Esophagus squamous epithelium (tissue), 5 donors: ENCODE measurements at regions not wholly inside any gene's neighbourhood (a gene's known extent, or its start where the extent isn't known, plus 50 kb on each side); places are given as distances from the start of the nearest gene placed in this dataset.

Source experiments
- DNase-seq: peaks from one replicate; lab custom pipeline; 2025; lab: John Stamatoyannopoulos, UW
- H3K27ac ChIP-seq, 4 donors: fragments of 200-600 bp; sonication (generic); one replicate each; pipeline ENCODE4 v1.5.1; 2016 to 2019; ENCODE audit warnings: mild to moderate bottlenecking in 1 of 4
- H3K27me3 ChIP-seq, 4 donors: fragments of 200-600 bp; sonication (generic); 1 replicate in 3 of 4; 2 replicates in 1 of 4; pipeline versions ENCODE4 v1.5.1 to v1.6.0; 2017 to 2021; ENCODE audit warnings: antibody characterized with exemption in 1 of 4
- H3K36me3 ChIP-seq, 3 donors: fragments of 200-600 bp; sonication (generic); one replicate each; pipeline ENCODE4 v1.5.1; 2016 to 2019
- H3K4me1 ChIP-seq, 3 donors: fragments of 200-600 bp; sonication (generic); one replicate each; pipeline ENCODE4 v1.5.1; 2017 to 2019
- H3K4me3 ChIP-seq, 4 donors: fragments of 200-600 bp; sonication (generic); 1 replicate in 3 of 4; 2 replicates in 1 of 4; pipeline ENCODE4 v1.5.1; 2016 to 2019; ENCODE audit warnings: mild to moderate bottlenecking in 2 of 4, moderate library complexity in 1 of 4
- H3K9me3 ChIP-seq, 3 donors: fragments of 200-600 bp; sonication (generic); one replicate each; pipeline ENCODE4 v1.5.1; 2016 to 2019
- CTCF ChIP-seq, 6 experiments: fragments of 450-650 bp in 4 of 6; fragments of 200-600 bp in 2 of 6; sonication (generic) in 2 of 6; IDR thresholded peaks; one replicate each; pipeline ENCODE4 v1.5.1; 2016 to 2019; ENCODE audit warnings: antibody characterized with exemption in 6 of 6, mild to moderate bottlenecking in 4 of 6, moderate library complexity in 4 of 6
- POLR2A ChIP-seq, 4 donors: fragments of 450-650 bp; IDR thresholded peaks; one replicate each; pipeline ENCODE4 v1.6.1; 2017; ENCODE audit warnings: antibody characterized with exemption in 4 of 4, mild to moderate bottlenecking in 4 of 4, moderate library complexity in 3 of 4
- WGBS, 2 donors: methylation state at CpG; one replicate each; pipeline ENCODE4 v1.1.5; 2018; 5-methylcytosine and 5-hydroxymethylcytosine counted together
- intact Hi-C: fragments of 100-400 bp; cut with DNase I; formaldehyde crosslinking; loops from one replicate; pipeline ENCODE4 v1.15.0; 2022
- donor health status: DM: yes; HTN: yes; CAD: no.

GRCh38 chr5:170445936-170446335 lies 56.8 kb upstream of the KCNMB1 start:
- Histone ChIP-seq H3K4me3 (no peak overlapping the region), H3K4me1 (no peaks in the 10 kb centered on the region), H3K27ac (no peak overlapping the region), H3K36me3 (no peaks in the 10 kb centered on the region), H3K27me3 (no peaks in the 10 kb centered on the region), H3K9me3 (no peaks in the 10 kb centered on the region)
- DNase-seq: no peak
- 77 to 89% methylated on average over 8 of the region's 8 CpGs for WGBS, 2 donors
- intact Hi-C loops: no loop called here
- TF ChIP-seq POLR2A (IDR thresholded peaks at IDR 0.05): no peak

GRCh38 chr5:170444969-170445505 lies 55.9 kb upstream of the KCNMB1 start:
- intact Hi-C loops: no loop called here
- Histone ChIP-seq H3K36me3 (no peaks in the 10 kb centered on the region), H3K4me3 (no peak overlapping the region), H3K27me3 (no peaks in the 10 kb centered on the region), H3K9me3 (no peaks in the 10 kb centered on the region), H3K27ac (no peak overlapping the region), H3K4me1 (no peaks in the 10 kb centered on the region)
- DNase-seq: no peak
- TF ChIP-seq CTCF (IDR thresholded peaks at IDR 0.05) (no peak), POLR2A (IDR thresholded peaks at IDR 0.05) (no peak)
- 76 to 79% methylated on average over 7 of the region's 10 CpGs for WGBS, 2 donors

GRCh38 chr5:170444181-170444580 lies 55.0 kb upstream of the KCNMB1 start:
- Histone ChIP-seq H3K4me1 (no peaks in the 10 kb centered on the region), H3K4me3 (no peak overlapping the region), H3K27ac (no peak overlapping the region), H3K36me3 (no peaks in the 10 kb centered on the region), H3K27me3 (no peaks in the 10 kb centered on the region), H3K9me3 (no peaks in the 10 kb centered on the region)
- DNase-seq: no peak
- intact Hi-C loops: no loop called here
- WGBS, 2 donors: 84 to 86% methylated on average over 7 of the region's 7 CpGs
- no peak for TF ChIP-seq POLR2A (IDR thresholded peaks at IDR 0.05)
- TF ChIP-seq CTCF (IDR thresholded peaks at IDR 0.05): no peak

GRCh38 chr5:170443624-170444023 lies 54.5 kb upstream of the KCNMB1 start:
- WGBS, 2 donors: 88 to 100% methylated on average over 2 of the region's 2 CpGs

GRCh38 chr5:170442921-170443320 lies 53.8 kb upstream of the KCNMB1 start:
- Histone ChIP-seq H3K9me3 (no peaks in the 10 kb centered on the region), H3K4me3 (no peak overlapping the region), H3K36me3 (no peaks in the 10 kb centered on the region), H3K27me3 (no peaks in the 10 kb centered on the region), H3K4me1 (no peaks in the 10 kb centered on the region), H3K27ac (no peak overlapping the region)
- 44 to 52% methylated on average over 2 to 4 of the region's 5 CpGs for WGBS, 2 donors
- no peak for DNase-seq
- intact Hi-C loops: no loop called here
- no peak for TF ChIP-seq CTCF (IDR thresholded peaks at IDR 0.05)
- no peak for TF ChIP-seq POLR2A (IDR thresholded peaks at IDR 0.05)

More at GRCh38 chr5:170443624-170444023, 54.5 kb upstream of the KCNMB1 start:
- Histone ChIP-seq H3K4me3 (no peak overlapping the region), H3K9me3 (no peaks in the 10 kb centered on the region), H3K4me1 (no peaks in the 10 kb centered on the region), H3K36me3 (no peaks in the 10 kb centered on the region), H3K27me3 (no peaks in the 10 kb centered on the region), H3K27ac (no peak overlapping the region)
- TF ChIP-seq CTCF (IDR thresholded peaks at IDR 0.05) (no peak), POLR2A (IDR thresholded peaks at IDR 0.05) (no peak)
- intact Hi-C loops: no loop called here
- DNase-seq: no peak

GRCh38 chr5:170442391-170442790 lies 53.2 kb upstream of the KCNMB1 start:
- H3K4me1 ChIP-seq: no peaks in the 10 kb centered on the region
- TF ChIP-seq CTCF (IDR thresholded peaks at IDR 0.05) (no peak), POLR2A (IDR thresholded peaks at IDR 0.05) (no peak)
- no peak for DNase-seq
- 89 to 95% methylated on average over 5 of the region's 5 CpGs for WGBS, 2 donors
- no peak overlapping the region for H3K4me3 ChIP-seq
- no peaks in the 10 kb centered on the region for H3K36me3 ChIP-seq
- intact Hi-C loops: no loop called here
- no peaks in the 10 kb centered on the region for H3K9me3 ChIP-seq
- H3K27ac ChIP-seq: no peak overlapping the region
- no peaks in the 10 kb centered on the region for H3K27me3 ChIP-seq
